ENCODE measurements at regions not wholly inside any gene's neighbourhood (a gene's known extent, or its start where the extent isn't known, plus 50 kb on each side); places are given as distances from the start of the nearest gene placed in this dataset.
"Not testable (repeated sequence)": the region's sequence is repeated elsewhere in the genome, so short reads cannot be mapped to it uniquely, and the experiment has no call there.

- DNase-seq (ENCODE audit: low spot score): no peak
Observed at GRCh38 chrX:122184791-122185190, 999.3 kb upstream of the GRIA3 start.

GRCh38 chrX:122187069-122187713, 996.9 kb upstream of the GRIA3 start:
- DNase-seq (ENCODE audit: low spot score): no peak

DNA sequence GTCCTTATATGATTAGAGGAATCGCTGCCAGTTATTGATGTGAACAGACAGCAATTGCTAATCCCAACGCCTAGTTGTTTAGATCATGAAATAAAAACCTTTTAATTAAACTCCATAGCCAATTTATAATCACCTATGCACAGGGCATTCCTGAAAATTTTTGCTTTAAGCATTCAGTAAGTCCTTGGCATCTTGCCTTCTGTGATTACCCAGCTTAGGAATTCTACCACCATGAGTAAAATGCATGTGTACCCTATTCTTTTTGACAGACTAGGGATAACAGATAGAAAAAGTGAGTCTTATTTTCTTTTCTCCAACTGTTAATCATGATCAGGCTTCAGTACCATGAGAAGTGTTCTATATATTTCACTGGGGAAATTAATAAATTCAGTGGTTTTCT, 995.3 kb upstream of the GRIA3 start:
- no peak for DNase-seq (ENCODE audit: low spot score)

- DNase-seq (ENCODE audit: low spot score): no peak
Observed at GRCh38 chrX:122196343-122196742, 987.7 kb upstream of the GRIA3 start.

GRCh38 chrX:122203399-122203798, 980.7 kb upstream of the GRIA3 start:
- DNase-seq (ENCODE audit: low spot score): no peak

GRCh38 chrX:122218666-122219065, 965.4 kb upstream of the GRIA3 start:
- DNase-seq (ENCODE audit: low spot score): no peak

GRCh38 chrX:122219226-122219625, 964.9 kb upstream of the GRIA3 start:
- no peak for DNase-seq (ENCODE audit: low spot score)

GRCh38 chrX:122219735-122220134, 964.3 kb upstream of the GRIA3 start:
- no peak for DNase-seq (ENCODE audit: low spot score)

DNA sequence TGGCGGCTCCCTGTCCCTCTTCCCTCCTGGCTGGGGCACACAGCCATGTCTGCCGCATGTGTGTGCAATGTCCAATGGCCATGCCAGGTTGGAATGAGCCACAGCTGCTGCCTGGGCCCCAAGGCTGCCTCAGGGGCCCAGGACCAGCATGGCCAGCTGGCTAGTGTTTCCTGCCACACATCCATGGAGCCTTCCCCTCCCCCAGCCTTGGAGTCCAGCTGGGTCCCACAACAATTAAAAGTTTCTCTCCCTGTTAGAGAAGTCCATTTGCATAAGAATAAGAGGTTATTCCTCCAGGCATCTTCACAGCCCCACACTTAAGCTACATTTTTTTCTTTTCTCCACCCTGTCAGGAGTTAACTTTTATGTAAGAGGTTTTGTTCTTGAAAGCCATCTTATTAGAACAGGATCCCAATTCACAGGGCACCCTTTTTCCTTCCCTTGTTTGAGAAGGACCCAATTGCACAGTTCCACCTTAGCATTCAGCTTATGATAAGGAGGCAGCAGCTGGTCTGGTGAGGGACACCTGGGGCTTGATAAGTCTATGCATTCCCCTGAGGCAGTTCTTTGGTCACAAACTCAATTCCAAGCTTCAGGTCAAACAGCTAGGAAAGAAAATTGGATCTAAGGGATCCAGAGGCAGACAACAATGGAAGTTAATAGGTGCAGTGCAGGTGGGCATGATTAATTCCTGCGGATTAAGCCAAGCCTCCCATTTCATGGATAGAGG, 963.3 kb upstream of the GRIA3 start:
- DNase-seq (ENCODE audit: low spot score): no peak

DNA sequence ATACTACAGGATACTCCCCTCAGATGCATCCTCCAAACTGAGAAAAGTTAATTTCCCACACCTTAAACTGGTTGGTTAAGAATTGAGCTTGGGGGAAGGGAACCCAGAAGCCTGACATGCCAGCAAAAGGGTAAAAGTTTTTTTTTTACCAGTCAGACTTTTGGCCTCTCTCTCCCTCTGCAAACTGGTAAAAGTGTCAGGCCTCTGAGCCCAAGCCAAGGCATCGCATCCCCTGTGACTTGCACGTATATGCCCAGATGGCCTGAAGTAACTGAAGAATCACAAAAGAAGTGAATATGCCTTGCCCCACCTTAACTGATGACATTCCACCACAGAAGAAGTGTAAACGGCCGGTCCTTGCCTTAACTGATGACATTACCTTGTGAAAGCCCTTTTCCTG, 962.3 kb upstream of the GRIA3 start:
- DNase-seq (ENCODE audit: low spot score): not testable (repeated sequence)

DNA sequence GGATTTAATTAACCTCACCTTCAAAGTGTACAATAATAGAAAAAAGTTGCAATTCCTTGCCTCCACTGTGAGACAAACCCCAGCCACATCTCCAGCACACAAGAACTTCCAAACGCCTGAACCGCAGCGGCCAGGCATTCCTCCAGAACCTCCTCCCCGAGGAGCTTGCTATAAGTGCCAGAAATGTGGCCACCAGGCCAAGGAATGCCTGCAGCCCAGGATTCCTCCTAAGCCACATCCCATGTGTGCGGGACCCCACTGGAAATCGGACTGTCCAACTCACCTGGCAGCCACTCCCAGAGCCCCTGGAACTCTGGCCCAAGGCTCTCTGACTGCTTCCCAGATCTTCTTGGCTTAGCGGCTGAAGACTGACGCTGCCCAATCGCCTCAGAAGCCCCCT, 959.9 kb upstream of the GRIA3 start:
- DNase-seq (ENCODE audit: low spot score): not testable (repeated sequence)

GRCh38 chrX:122238801-122239200, 945.3 kb upstream of the GRIA3 start:
- no peak for DNase-seq (ENCODE audit: low spot score)

- no peak for DNase-seq (ENCODE audit: low spot score)
Observed at GRCh38 chrX:122241959-122242358, 942.1 kb upstream of the GRIA3 start.

GRCh38 chrX:122244080-122244479, 940.0 kb upstream of the GRIA3 start:
- DNase-seq (ENCODE audit: low spot score): no peak

DNA sequence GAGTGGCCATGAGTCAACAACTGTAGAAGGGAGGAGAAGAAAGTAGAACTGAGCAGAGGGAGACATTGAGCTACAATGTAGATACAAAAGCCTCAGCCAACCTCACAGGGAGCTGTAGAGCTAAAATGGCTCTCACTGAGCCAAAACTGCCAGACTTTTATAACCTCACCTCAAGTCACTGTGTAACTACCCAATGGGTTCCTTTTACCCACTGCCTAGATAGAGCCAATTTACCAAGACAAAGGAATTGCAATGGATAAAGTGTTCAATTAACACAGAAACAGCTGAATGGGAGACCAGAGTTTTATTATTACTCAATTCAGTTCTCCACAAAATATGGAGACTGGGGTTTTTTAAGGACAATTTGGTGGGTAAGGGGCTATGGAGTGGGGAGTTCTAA, 938.9 kb upstream of the GRIA3 start:
- DNase-seq (ENCODE audit: low spot score): no peak

GRCh38 chrX:122245943-122246342, 938.1 kb upstream of the GRIA3 start:
- DNase-seq (ENCODE audit: low spot score): no peak

DNA sequence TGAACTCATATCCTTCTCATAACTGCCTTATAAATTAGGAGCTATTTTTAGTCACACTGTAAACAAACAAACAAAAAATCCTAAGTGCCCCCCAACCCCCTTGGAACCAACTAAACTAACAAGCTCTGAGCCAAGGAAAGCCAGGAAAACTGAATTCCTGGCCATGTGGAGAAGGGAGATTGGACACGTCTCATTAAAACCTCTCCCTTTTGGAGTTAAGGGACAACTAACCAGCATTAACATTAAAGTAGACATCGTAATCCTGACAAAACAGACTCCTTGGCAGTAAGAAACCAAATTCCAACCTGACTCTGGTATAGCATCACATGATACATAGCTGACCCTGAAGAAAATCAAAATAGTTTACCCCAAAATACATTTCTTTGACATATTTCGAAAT, 937.1 kb upstream of the GRIA3 start:
- DNase-seq (ENCODE audit: low spot score): no peak

DNA sequence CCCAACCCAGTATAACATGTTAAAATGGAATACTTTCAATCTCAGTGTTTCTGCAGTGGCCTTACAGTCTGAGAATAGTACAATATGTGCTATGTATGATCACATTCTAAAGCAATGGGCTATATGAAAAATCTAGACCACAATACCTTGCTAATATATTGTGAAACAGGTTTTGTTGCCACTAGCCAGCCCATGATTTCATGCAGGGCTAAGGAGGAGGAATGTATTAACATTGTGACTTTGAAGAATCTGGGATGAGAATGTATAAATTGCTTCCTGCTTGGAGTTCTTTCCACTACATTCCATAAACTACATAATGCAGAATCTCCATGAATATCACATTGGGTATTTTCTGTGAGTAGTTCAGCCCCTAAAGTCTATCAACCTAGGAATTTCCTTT, 935.4 kb upstream of the GRIA3 start:
- DNase-seq (ENCODE audit: low spot score): no peak

DNA sequence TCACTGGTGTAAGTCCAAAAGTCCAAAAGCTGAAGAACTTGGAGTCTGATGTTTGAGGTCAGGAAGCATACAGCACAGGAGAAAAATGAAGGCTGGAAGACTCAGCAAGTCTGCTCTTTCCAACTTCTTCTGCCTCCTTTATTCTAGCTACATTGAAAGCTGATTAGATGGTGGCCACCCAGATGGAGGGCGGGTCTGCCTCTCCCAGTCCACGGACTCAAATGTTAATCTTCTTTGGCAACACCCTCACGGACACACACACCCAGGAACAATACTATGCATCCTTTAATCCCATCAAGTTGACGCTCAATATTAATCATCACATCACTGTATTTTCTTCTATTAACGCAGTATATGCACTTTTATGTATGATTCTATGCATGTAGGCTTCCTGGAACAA, 931.6 kb upstream of the GRIA3 start:
- no peak for DNase-seq (ENCODE audit: low spot score)

GRCh38 chrX:122268353-122268752, 915.7 kb upstream of the GRIA3 start:
- no peak for DNase-seq (ENCODE audit: low spot score)

DNA sequence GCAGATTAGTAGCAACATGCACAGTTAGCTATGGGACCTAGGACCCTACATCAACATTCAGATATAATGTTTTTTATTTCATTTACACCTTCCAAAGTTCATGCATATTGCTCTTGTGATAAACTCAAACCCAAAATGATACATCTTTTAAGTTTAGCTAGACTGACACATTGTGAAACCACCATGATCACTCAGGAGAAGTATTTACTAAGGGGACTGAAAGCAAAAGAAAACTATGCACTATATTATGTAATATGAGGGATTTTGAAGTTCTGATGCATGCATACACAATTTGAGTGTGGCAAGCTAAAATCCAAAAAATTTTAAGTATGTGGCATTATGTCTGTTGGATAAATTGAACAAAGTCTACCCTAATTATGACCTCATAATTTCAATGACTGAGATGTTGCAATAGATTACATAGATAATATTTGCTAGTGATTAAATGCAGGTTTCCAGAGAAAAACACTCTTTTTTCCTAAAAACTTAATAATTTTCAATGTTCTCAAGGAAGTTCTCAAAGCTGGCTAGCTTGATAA, 914.8 kb upstream of the GRIA3 start:
- no peak for DNase-seq (ENCODE audit: low spot score)

DNA sequence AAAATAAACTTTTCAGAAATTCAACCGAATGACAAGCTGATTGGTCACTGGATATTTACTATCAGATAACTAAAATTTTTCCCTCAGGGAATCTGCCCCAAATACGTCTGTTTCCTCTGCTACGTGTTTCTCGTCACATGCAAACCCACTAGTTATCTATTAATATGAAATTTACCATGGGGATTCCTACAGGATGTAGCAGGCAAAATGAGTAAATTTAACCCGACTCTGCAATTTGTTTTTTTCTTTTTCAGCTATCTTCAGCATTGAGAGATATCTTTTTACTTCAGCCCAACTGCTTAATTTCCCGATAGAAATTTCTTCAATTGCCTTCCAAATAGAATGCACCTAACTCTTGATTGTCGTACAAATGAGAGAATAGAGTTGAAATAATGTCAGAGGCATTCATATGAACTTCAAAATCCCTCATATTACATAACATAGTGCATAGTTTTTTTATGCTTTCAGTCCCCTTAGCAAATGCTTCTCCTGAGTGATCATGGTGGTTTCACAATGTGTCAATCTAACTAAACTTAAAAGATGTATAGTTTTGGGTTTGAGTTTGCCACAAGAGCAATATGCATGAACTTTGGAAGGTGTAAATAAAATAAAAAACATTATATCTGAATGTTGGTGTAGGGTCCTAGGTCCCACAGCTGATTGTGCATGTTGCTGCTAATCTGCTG, 913.1 kb upstream of the GRIA3 start:
- no peak for DNase-seq (ENCODE audit: low spot score)

DNA sequence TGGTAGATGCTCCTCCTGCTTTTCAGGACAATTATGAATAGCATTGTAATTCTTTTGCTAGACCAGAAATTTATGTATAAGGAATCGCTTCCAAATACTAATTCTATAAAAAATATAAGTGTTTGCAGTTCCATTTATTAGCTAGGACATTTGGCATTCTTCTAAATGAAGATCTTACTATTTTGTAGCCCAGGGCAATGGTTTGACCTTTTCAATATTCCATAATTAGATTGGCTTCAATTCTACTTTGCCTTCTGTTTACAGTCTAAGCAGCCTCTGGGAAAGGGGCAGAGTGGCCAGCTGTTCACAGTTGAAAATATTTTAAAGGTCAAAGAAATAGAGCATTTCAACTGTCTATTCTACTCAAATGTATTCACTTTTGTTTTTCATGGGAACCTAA, 912.1 kb upstream of the GRIA3 start:
- DNase-seq (ENCODE audit: low spot score): no peak
